COR-L47 (cell line): ENCODE measurements at regions not wholly inside any gene's neighbourhood (a gene's known extent, or its start where the extent isn't known, plus 50 kb on each side); places are given as distances from the start of the nearest gene placed in this dataset.
"Not testable (repeated sequence)": the region's sequence is repeated elsewhere in the genome, so short reads cannot be mapped to it uniquely, and the experiment has no call there.

Source experiments
- DNase-seq: peaks from one replicate; lab custom pipeline; 2025; lab: John Stamatoyannopoulos, UW

DNA sequence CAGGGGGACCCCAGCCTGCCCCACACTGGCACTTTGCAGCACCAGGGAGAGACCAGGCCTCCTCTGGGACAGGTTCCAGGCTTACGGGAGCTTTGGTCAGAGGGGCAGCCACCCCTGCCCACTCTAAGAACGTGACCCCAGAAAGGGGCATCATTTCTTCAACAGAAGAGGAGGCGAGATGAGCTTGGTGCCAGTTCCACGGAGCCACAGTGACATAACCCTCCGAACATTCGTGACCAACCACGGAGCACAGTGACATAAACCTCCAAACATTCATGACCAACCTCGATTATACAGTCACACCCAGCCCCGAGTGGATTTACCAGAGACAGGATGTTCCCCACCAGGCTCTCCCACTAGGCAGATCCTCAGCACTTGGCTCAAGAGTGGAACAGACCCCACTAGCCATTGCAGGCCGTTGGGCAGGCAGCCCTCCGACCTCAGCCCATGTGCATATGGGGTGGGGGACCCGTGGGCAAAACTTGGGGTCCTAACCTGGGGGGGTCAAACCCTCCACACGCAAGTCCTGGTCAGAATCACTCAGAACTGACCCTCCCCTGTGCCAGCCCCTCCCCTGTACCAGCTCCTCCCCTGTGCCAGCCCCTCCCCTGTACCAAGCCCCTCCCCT lies 112.9 kb downstream of the METRNL start:
- DNase-seq = no peak

DNA sequence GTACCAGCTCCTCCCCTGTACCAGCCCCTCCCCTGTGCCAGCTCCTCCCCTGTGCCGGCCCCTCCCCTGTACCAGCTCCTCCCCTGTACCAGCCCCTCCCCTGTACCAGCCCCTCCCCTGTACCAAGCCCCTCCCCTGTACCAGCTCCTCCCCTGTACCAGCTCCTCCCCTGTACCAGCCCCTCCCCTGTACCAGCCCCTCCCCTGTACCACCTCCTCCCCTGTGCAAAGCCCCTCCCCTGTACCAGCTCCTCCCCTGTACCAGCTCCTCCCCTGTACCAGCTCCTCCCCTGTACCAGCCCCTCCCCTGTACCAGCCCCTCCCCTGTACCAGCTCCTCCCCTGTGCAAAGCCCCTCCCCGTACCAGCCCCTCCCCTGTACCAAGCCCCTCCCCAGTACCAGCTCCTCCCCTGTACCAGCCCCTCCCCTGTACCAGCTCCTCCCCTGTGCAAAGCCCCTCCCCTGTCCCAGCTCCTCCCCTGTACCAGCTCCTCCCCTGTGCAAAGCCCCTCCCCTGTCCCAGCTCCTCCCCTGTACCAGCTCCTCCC lies 113.5 kb downstream of the METRNL start:
- DNase-seq = not testable (repeated sequence)

DNA sequence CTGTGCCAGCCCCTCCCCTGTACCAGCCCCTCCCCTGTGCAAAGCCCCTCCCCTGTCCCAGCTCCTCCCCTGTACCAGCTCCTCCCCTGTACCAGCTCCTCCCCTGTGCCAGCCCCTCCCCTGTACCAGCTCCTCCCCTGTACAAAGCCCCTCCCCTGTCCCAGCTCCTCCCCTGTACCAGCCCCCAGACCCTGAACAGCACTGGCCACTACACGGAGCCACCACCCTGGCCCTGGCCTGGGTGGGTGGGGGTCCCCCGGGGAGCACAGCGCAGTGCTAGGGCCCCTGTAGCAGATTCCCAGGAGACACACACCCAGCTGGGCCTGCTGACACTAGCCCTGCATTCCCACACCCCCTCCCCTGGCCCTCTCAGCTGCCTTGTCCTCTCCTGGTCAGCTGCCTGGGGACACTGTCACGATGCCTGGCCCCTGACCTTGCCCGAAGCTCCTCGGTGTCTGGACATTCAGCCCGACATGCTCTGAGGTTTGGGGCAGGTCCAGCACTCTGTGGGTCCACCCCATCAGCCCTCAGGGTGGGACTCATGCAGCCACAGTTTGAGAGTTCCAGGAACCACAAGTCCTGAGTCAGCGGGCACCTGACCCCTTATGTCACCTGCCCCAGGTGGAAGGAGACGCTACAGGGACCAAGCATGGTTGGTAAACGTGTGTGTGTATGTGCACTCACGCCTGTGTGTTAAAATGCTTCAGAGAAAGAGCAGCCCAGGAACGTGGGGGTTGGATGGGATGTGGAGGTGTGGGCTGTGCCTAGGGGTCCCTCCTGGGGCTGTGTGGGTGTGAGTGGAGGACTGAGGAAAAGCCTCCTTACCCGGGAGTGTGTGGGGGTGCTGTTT lies 114.2 kb downstream of the METRNL start:
- no peak for DNase-seq

DNA sequence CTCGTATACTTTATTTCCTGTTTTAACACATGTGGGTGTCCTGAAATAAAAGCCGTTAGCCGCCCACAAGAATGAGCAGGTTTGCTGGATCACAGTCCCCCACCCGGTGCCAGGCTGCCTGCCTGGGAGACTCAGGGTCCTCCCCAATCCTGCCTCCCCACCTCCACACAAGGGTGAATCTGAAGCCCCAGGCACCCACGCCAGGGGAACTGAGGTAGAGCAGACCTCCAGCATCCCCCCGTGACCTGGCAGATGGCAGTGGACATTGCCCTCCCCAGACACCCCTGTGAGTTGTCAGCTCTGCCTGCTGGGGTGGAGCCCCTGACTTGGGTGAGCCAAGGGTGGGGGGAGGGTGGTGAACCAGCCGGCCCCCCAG lies 114.8 kb downstream of the METRNL start:
- DNase-seq = no peak

DNA sequence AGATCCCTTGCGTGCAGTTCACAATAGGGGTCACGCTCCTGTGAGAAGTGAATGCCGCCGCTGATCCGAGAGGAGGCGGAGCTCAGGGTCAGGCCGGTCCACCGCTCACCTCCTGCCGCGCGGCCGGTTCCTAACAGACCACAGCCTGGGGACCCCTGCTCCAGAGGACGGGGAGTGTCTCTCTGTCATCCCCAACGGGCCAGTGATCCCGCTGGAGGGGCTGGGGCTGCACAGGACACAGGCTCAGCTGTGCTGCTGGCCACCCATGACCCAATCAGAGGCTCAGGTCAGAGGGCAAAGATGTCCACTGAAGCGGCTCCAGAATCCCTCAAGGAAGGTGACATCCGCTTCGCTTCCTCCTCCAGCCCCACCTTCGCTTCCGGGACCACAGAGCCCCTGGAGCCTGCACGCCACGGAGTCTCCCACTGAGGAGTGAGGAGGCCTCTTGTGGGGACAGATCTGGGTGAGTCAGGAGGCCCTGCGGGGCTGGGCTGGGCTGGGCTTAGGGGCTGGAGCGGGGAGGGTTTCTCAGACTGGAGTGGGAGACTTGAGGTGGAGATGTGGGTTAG lies 115.4 kb downstream of the METRNL start:
- DNase-seq = no peak

DNA sequence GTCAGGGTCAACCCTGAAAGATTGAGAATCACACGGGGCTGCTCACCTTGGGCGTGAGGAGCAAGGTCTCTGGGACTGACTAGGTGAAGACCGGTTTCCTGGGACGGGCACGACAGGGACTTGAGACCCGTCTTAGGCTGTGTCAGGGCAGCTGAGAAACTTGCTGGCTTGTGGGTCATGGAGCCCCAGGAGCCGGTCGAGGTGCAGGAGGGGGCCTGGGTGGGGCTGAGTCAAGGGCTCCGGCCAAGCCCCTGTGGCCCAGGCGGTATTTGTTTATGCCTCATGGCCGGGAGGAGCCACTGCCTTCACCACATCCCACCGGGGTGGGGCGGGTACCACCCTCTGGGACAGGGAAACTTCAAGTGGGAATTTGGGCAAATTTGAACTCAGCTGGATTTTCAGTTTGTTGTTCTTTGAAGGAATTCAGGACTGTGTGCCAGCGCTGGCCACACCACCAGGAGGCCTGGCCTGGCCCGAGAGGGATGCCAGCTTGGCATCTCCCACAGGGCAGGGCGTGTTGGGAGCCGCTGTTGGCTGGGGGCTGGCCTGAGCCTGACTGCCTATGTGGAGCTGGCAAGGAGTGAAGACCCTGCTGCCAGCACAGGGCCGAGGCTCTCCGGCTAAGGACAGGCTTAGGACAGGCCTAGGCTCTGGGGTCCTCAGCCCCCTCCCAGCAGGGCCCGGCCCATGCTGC lies 116.1 kb downstream of the METRNL start:
- DNase-seq = no peak

DNA sequence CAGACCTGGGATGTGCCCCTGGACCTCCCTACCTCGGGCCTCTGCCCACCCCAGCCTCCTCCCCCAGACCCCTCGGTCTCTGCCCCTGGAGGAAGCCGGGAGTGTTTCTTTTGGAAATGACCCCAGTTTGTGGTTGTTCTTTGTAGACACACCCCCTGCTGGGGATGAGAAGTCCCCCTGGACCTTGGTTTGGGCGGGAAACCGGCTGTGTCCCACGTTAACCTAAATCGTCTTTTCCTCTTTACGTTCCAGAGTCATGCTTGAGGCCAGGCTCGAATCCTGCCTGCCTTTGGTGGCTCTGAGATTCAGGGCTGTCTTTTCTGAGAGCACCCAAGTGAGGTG lies 116.6 kb downstream of the METRNL start:
- DNase-seq = no peak

DNA sequence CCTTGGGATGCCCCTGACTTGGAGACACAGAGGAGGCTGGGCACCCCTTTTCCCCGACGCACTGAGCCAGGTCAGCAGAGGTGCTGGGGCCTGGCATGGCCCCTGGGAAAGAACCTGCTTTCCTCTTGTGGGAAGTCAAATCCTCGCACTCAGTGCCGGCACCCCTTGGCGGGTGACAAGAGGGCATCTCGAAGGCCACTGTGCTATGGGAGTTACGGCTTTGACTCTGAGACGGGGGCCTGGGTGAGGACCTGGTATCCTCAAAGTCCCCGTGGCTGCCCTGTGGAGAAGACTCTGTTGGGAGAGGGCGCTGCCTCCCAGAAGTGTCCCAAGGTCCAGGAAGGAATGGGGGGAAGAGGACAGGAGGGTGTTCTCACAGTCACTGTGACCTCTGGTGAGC lies 117.0 kb downstream of the METRNL start:
- no peak for DNase-seq

DNA sequence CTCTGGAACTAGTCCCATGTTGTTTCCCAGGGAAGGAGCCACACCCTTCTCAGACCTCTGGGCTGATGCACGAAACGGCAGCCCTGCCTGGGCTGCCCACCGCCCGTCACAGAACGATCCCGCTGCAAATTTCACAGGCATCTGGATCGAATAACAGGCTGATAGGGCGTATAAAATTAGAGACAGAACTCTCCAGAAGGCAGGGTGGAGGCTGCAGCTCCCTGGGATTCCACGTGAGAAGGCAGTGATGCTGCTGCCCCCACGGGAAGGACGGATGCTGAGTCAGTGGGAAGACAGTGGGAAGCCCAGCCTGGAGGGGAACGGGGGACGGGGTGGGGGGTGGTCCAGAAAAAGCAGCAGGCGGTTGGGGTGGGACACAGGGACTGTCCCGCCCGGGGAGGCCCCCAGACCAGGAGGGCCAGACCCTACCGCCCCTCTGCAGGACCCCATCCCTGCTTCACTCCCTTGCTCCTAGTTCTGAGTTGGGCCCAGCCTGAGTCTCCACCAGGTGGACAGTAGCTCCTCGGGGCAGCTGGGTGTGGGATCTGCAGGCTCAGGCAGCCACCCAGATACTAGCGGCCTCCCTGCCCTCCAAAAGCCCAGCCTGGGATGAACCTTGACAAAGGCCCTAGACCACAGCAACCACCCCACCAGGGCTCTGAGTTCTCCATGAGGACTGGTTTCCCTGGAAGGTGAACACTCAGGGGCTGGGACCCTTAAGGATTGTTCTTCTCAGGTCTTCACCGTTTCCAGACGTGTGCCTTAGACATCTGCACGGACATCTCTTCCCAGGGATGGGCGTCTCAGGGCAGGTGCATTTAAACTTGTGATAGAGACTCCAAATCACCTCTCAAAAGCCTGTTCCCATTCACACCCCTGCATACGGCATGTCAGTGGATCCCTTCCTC lies 117.8 kb downstream of the METRNL start:
- no peak for DNase-seq

DNA sequence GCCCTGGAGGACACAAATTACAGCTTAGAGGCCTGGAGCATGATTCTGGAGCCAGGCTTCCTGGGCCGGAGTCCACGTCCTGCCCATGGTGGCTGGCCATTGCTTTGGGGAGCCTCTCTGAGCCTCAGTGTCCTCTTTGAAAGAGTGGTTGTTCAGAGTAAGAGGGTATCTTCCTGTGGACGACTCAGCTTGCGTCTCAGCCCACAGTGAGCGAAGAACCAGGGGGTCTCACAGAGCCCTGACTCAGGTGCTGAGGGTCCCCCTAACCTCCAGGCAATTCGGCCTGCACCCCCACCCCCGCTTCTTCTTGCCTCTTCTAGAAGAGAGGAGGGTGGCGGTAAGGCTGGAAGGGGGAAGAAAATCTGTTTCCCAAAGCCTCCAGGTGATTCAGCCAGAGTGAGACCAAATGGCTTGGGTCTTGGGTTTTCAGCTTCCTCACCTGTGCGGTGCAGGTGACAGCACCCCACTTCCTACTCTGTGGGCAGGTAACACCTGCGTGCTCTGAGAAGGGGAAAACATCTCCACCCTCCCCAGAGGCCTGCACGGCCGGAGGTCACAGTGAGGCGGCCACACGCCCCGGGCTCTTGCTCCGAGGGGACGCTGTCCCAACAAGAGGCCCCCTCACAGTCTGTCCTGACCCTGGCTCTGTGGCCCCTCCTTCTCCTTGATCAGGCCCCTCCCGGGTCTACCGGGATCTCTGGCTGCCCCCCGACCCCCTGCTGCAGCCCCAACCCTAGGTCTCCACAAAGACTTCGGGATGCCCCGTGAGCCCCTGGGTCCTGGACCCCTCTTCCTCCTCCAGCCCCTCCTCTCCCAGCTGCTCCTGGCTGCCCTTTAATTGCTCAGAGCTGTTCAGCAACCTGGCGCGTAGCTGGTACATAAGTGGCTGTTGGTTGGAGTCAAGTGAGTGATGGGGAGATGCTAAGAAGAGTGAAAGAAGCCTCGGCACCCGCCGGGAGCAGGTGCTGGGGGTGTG lies 119.2 kb downstream of the METRNL start:
- DNase-seq = no peak

DNA sequence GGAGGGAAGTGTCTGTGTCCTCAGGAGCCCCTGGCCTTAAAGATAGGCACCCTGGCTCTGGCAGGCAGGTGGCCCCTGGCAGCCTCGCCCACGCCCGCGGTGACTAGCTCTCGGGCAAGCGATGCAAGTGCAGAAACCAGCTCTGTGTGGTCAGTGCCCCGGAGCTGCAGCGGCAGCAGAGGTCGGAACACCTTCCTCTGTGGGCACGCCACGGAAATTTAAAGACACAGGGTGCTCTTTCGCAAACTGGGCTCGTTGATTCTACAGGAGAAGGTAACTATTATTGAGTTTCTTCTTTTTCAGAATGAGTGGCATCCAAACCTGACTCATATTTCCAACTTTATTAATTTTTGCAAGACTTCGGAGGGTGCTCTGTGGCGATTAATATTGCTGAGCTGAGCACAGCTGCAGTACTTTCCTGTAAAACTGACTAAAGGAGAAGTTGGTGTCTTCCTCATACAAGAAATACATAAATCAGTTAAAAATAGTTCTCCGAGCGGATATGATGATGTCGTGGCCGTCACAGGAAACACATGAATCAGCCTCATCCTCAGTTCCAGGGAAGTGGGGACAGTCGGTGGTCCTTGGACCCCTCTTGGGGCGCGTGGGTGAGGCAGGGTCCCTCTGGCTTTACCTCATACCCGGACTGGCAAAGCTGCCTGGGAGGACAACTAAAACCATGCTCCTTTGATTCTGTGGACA lies 120.2 kb downstream of the METRNL start:
- DNase-seq = no peak

DNA sequence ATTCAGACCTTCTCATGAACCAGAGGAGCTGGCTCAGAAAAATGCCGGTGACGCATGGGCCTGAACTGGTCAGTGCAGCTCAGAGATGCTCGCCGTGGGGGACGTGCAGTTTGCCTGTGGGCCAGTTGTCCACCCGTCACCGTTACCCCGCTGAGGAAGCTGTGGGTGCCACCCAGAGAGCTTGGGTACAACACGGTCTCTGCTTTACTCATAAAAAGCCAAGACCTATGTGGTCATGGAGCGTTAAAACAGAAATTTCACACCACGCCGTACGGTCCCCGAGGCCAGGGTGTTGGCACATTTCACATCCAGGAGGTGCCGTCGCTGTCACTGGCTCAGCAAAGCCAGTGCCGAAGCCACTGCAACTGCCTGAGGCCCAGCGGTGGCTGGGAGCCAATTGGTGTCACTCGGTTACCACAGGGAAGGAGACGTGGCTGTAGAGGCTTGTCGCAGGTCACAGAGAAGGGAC lies 120.9 kb downstream of the METRNL start:
- DNase-seq = no peak

DNA sequence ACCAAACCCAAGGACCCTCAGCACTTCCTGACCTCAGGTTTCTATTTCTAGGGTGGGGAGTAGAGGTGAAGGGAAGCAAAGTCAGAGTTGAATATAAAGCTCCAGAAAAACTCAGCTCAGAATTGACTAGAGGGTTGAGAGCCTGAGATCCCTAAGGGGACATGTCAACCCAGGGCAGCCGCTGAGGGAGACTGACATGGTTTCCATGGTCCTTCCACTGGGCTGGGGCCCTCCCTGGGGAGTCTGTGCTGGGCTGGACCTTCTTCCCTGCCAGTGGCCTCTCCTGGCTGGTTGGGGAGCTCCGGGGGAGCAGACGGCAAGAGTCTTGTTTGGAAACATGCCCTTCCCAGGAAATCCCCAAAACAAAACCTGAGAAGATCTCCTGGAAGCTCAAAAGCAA lies 121.3 kb downstream of the METRNL start:
- no peak for DNase-seq

DNA sequence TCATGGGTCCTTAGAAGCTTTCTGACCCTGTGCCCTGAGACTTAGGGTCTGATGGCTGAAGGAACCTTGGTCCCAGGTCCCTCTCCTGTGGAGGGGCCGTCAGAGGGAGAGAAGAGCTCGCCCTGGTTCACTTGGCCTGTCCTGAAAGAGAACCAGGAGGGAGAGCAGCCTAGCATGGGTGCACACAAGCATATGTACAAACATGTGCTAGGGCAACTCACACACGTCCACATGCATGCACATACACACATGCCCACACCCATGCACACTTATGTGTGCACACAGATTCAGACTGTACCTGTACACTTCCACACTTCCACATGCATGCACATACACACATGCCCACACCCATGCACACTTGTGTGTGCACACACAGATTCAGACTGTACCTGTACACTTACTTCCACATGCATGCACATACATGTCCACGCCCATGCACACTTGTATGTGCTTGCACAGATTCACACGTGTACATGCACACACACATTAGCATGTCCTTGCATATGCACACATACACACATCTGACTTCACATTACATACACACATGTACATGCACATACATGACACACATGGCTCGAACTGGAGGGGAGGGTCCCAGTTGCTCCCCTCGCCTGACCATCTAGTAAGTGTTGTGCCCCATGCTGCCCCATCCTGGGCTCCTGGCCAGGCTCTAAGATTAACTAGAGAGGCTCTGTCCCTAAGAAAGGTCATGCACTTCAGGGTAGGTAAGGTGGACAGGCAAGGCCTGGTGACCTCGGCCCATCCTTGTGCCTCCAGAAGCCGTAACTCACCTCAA lies 122.0 kb downstream of the METRNL start:
- DNase-seq = no peak

DNA sequence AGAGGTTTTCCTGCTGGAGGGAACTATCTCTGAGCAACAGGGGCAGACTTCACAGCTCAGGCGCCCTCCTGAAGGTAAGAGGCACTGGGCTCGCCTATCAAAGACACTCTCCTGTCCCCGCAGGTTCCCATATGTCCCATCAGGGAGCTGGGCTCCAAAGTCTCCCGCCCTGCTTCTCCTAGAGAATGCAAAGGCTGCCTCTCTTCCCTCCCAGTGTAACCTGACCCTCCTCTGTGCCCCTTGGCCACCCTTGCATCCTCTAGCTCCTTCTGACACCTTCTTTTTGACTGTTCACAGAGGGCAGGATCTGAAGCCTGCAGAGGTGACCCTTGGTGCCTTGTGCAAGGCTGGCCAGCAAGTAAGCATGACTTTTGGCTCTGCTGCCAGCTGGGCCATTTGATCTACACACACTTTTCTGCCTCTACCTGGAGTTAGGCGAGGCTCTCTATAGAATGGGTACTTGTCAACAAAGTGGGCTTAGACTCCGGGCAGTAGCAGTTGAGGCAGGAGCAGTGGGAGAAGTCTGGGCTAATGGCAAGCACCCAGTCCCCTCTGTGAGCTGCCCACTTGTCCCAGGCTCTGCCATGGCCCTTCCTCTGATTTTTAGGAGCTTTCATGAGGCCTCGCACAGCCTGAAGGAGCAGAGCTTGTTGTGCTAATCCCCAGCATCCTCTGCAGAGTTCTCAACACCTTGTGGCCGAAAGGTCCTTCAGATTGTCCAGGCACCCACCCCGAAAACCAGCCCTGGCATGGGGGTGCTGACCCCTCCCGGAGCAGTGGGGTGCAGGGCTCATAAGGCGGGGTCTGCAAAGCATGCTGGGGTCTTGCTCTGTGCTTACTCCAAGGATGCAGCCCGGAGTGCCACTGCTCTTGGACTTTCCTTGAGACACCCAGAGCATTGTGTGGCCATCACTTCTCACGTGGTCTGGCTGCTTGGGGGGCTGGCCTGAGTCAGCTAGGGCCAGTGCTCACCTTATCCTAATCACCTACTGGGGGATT lies 122.9 kb downstream of the METRNL start:
- DNase-seq = no peak

DNA sequence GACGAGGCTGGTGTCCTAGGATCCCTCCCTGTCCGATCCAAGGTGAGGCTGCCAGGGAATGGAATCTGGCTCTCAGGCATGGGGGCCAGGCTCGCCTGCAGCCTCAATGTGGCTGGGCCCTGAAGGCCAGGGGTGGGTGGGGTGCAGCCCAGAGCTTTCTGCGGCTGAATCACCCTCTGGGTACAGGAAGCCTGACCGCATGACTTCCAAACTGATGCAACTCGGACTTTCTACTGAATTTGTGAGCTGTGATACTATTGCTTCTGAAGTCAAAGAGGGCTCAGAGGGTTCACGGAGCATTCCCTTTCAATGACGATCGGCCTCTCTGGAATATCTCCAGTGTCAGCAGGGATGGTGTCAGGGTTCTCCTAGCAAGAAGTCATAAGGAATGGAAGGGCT lies 123.7 kb downstream of the METRNL start:
- no peak for DNase-seq

DNA sequence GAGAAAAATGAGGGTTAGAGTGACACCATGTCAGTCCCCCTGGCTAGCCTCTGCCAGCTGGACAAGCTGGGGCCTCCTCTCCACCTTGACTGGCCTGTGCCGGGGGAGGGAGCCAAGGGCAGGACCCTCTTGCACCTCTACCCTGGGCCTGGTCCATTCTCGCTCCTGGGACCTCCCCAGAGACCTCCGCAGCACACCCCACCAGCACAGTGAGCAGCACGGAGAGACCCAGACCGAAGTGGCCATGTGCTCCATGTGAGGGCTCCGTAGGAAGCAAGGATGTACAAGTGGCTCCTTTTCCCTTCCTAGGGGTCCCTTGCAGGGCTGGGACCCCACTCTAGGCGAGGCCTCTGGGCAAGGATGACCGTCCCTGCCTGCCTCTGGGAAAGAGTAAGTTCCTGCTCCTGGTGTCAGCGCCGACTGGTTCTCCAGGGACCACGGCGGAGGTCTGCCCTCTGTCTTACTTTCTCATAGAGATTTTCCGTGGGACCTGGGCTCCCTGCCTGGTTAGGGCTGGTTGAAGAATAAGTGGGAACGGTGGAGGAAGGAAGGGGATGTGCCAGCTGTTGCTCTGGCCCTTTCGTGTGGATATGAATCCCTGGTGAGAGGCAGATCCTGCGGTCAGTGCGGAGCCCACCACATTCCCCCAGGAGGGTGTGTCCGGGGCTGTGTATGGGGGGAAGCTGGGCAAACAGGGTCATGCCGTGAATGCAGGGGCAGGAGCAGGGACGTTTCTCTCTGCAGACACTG lies 124.2 kb downstream of the METRNL start:
- DNase-seq = no peak
